NT2/D1 (cell line): ENCODE measurements at regions not wholly inside any gene's neighbourhood (a gene's known extent, or its start where the extent isn't known, plus 50 kb on each side); places are given as distances from the start of the nearest gene placed in this dataset.

Experiments
- SUZ12 ChIP-seq: IDR thresholded peaks from 2 replicates; pipeline ENCODE4 v1.6.1; 2011; ENCODE audit not compliant: insufficient read length, insufficient read depth; ENCODE audit errors: extremely low read depth
- YY1 ChIP-seq: IDR thresholded peaks from 2 replicates; pipeline ENCODE4 v1.6.1; 2011; ENCODE audit not compliant: insufficient read length, insufficient read depth

- TF ChIP-seq SUZ12 = no peak
- no peak for TF ChIP-seq YY1
Measured at GRCh38 chr4:93960916-93961315, 132.4 kb downstream of the ATOH1 start.
